Caco-2 (cell line): ENCODE measurements at regions not wholly inside any gene's neighbourhood (a gene's known extent, or its start where the extent isn't known, plus 50 kb on each side); places are given as distances from the start of the nearest gene placed in this dataset.

Experiments
- BruUV-seq: library from RNA; stranded (reverse); fragments of 400-500 nt; replicated peaks from 2 replicates; lab custom pipeline; 2021; lab: Mats Ljungman, UMichigan
- CTCF ChIA-PET: fragments of 300-600 bp; sonication (Branson Sonifier 250); formaldehyde crosslinking; loops from one replicate; lab custom pipeline; 2022; ENCODE audit warnings: antibody characterized with exemption; lab: Charles Lee
- POLR2A ChIA-PET: fragments of 300-600 bp; sonication (Branson Sonifier 250); formaldehyde crosslinking; loops from one replicate; lab custom pipeline; 2022; ENCODE audit warnings: antibody characterized with exemption; lab: Charles Lee
- DNase-seq, 2 experiments: peaks; one replicate each; pipeline versions ENCODE4 v3.0.0 to v3.0.0-alpha.2; 2020 to 2022
- H3K27me3 ChIP-seq: replicated peaks from 2 replicates; pipeline ENCODE4 v1.6.0; 2011; ENCODE audit warnings: low read length; ENCODE audit not compliant: control insufficient read depth, insufficient read depth
- H3K36me3 ChIP-seq: 2 replicates; pipeline ENCODE4 v1.5.1; 2011; ENCODE audit warnings: low read length; ENCODE audit not compliant: control insufficient read depth, insufficient read depth
- H3K4me1 ChIP-seq: fragments of 250-450 bp; sonication (Bioruptor Pico); 2 replicates; pipeline ENCODE4 v1.5.1; 2020; ENCODE audit warnings: mild to moderate bottlenecking
- H3K4me3 ChIP-seq: 2 replicates; pipeline ENCODE4 v1.5.1; 2011; ENCODE audit warnings: low read depth, mild to moderate bottlenecking, control low read depth, low read length
- H3K9me3 ChIP-seq: fragments of 250-450 bp; sonication (Bioruptor Pico); 2 replicates; pipeline ENCODE4 v1.5.1; 2020; ENCODE audit warnings: mild to moderate bottlenecking, moderate library complexity
- H3K27ac Mint-ChIP-seq: one replicate; pipeline ENCODE4 v1.8.0; 2022; ENCODE audit warnings: mixed read lengths; ENCODE audit not compliant: unreplicated experiment
- H3K27me3 Mint-ChIP-seq: one replicate; pipeline ENCODE4 v1.8.0; 2022; ENCODE audit warnings: mixed read lengths; ENCODE audit not compliant: insufficient read depth, unreplicated experiment
- H3K36me3 Mint-ChIP-seq: one replicate; pipeline ENCODE4 v1.8.0; 2022; ENCODE audit warnings: mild to moderate bottlenecking, mixed read lengths; ENCODE audit not compliant: insufficient read depth, unreplicated experiment
- H3K4me1 Mint-ChIP-seq: one replicate; pipeline ENCODE4 v1.8.0; 2022; ENCODE audit warnings: low read depth, mixed read lengths; ENCODE audit not compliant: unreplicated experiment
- H3K4me3 Mint-ChIP-seq: one replicate; pipeline ENCODE4 v1.8.0; 2022; ENCODE audit warnings: mild to moderate bottlenecking, moderate library complexity, mixed read lengths; ENCODE audit not compliant: unreplicated experiment
- H3K9me3 Mint-ChIP-seq: one replicate; pipeline ENCODE4 v1.8.0; 2022; ENCODE audit warnings: mixed read lengths; ENCODE audit not compliant: unreplicated experiment
- intact Hi-C: fragments of 100-400 bp; cut with micrococcal nuclease; formaldehyde crosslinking; loops from one replicate; pipeline ENCODE4 v1.10.0; 2022; ENCODE audit not compliant: unreplicated experiment
- TF ChIP-seq, protein P1 (sequence below), 2 experiments: fragments of 200-600 bp in 1 of 2; IDR thresholded peaks; 1 replicate in 1 of 2; 2 replicates in 1 of 2; pipeline versions ENCODE4 v1.5.1 to v1.8.0; 2011 to 2022; ENCODE audit warnings: antibody characterized with exemption in 1 of 2, control low read depth in 1 of 2, inconsistent platforms in 1 of 2, low read depth in 1 of 2, low read length in 1 of 2, mild to moderate bottlenecking in 1 of 2, moderate library complexity in 1 of 2; ENCODE audit not compliant: insufficient read depth in 1 of 2, severe bottlenecking in 1 of 2, unreplicated experiment in 1 of 2

- intact Hi-C loops: no loop called here
- peaks cover 17% of the 10 kb centered on the region for H3K9me3 Mint-ChIP-seq
- no peaks in the 10 kb centered on the region for H3K27me3 ChIP-seq
- no peak for DNase-seq
- H3K27me3 Mint-ChIP-seq: peaks cover 7% of the 10 kb centered on the region
- TF ChIP-seq, protein P1, sequence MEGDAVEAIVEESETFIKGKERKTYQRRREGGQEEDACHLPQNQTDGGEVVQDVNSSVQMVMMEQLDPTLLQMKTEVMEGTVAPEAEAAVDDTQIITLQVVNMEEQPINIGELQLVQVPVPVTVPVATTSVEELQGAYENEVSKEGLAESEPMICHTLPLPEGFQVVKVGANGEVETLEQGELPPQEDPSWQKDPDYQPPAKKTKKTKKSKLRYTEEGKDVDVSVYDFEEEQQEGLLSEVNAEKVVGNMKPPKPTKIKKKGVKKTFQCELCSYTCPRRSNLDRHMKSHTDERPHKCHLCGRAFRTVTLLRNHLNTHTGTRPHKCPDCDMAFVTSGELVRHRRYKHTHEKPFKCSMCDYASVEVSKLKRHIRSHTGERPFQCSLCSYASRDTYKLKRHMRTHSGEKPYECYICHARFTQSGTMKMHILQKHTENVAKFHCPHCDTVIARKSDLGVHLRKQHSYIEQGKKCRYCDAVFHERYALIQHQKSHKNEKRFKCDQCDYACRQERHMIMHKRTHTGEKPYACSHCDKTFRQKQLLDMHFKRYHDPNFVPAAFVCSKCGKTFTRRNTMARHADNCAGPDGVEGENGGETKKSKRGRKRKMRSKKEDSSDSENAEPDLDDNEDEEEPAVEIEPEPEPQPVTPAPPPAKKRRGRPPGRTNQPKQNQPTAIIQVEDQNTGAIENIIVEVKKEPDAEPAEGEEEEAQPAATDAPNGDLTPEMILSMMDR (IDR thresholded peaks at IDR 0.05; ENCODE audit: insufficient read depth in 1 of 2, low read depth in 1 of 2, low read length in 1 of 2, severe bottlenecking in 1 of 2, unreplicated experiment in 1 of 2): no peak
- no TSS peak for BruUV-seq
- H3K4me3 ChIP-seq: no peak overlapping the region
- H3K36me3 ChIP-seq: no peaks in the 10 kb centered on the region
- H3K36me3 Mint-ChIP-seq: no peaks in the 10 kb centered on the region
- no peaks in the 10 kb centered on the region for H3K9me3 ChIP-seq
- H3K4me3 Mint-ChIP-seq: no peak overlapping the region
- no peaks in the 10 kb centered on the region for H3K4me1 Mint-ChIP-seq
- H3K4me1 ChIP-seq: no peaks in the 10 kb centered on the region
- CTCF ChIA-PET: no interaction called here
- no peak overlapping the region for H3K27ac Mint-ChIP-seq
- POLR2A ChIA-PET: no interaction called here
These were observed 869.7 kb downstream of the BRD1 start for GRCh38 chr22:48957987-48958321.

- DNase-seq: no peak
- H3K4me3 Mint-ChIP-seq: no peak overlapping the region
- no peaks in the 10 kb centered on the region for H3K9me3 ChIP-seq
- ChIA-PET CTCF (no interaction called here), POLR2A (no interaction called here)
- TF ChIP-seq, protein P1 (IDR thresholded peaks at IDR 0.05; ENCODE audit: insufficient read depth in 1 of 2, low read depth in 1 of 2, low read length in 1 of 2, severe bottlenecking in 1 of 2, unreplicated experiment in 1 of 2): no peak
- no TSS peak for BruUV-seq
- no peaks in the 10 kb centered on the region for H3K36me3 ChIP-seq
- H3K27ac Mint-ChIP-seq: no peak overlapping the region
- H3K4me1 ChIP-seq: no peaks in the 10 kb centered on the region
- H3K4me3 ChIP-seq: no peak overlapping the region
- peaks cover 7% of the 10 kb centered on the region for H3K27me3 Mint-ChIP-seq
- H3K36me3 Mint-ChIP-seq: no peaks in the 10 kb centered on the region
- intact Hi-C loops: no loop called here
- H3K9me3 Mint-ChIP-seq: peaks cover 17% of the 10 kb centered on the region
- H3K4me1 Mint-ChIP-seq: no peaks in the 10 kb centered on the region
- no peaks in the 10 kb centered on the region for H3K27me3 ChIP-seq
These were observed 870.2 kb downstream of the BRD1 start for GRCh38 chr22:48957311-48957986.

DNA sequence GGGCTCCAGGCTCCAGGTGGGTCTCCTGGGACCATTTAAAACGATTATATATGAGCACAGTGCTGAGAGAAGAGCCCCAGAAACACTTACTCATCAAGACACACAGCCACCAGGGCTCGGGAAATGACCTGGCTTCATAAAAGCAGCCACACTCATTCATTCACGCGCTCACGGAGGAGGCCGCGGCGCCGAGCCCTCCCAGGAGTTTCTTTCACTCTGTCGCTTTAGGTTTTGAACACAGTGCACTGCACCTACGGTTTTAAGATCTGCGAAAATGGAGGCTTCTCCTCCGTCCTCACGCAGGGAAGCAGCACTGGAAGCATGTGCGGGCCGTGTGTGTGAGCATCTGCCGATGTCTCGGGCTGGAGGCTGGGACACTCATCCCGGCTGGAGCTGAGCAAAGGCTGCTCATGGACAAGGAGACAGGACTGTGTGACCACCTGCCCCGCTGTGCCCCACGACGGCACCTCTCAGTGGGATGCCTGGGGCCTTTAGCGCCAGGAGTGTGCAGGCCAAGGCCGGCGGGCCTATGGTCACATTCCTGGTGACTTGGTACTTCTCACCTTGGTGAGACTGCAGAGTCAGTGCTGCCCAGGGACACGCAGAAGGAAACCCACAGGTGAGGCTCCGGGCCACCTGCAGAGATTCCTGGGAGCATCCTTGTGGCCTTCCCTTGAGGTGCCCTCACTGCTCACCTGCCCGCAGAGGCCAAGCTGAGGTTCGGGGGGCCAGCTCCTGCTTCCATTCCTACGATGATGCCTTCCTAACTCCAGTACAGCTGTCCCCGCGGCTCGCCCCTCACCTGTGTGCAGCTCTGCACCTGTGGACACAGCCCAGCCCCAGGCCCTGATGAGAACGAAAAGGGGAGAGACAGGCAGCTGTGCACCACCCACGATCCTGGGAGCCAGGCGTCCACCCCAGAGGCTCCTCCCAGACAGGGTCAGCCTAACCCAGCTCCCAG, 872.0 kb downstream of the BRD1 start:
- Mint-ChIP-seq H3K4me1 (no peaks in the 10 kb centered on the region), H3K9me3 (peaks cover 25% of the 10 kb centered on the region), H3K27ac (no peak overlapping the region), H3K36me3 (no peaks in the 10 kb centered on the region), H3K4me3 (no peak overlapping the region), H3K27me3 (peaks cover 5% of the 10 kb centered on the region)
- CTCF ChIA-PET: no interaction called here
- H3K36me3 ChIP-seq: no peaks in the 10 kb centered on the region
- H3K4me1 ChIP-seq: no peaks in the 10 kb centered on the region
- TF ChIP-seq, protein P1 (IDR thresholded peaks at IDR 0.05; ENCODE audit: insufficient read depth in 1 of 2, low read depth in 1 of 2, low read length in 1 of 2, severe bottlenecking in 1 of 2, unreplicated experiment in 1 of 2): no peak
- no peaks in the 10 kb centered on the region for H3K27me3 ChIP-seq
- no peaks in the 10 kb centered on the region for H3K9me3 ChIP-seq
- POLR2A ChIA-PET: no interaction called here
- intact Hi-C loops: no loop called here
- H3K4me3 ChIP-seq: no peak overlapping the region
- BruUV-seq: no TSS peak
- no peak for DNase-seq
